T-helper 1 cell (primary cell): ENCODE measurements at regions not wholly inside any gene's neighbourhood (a gene's known extent, or its start where the extent isn't known, plus 50 kb on each side); places are given as distances from the start of the nearest gene placed in this dataset.

Experiments used
- DNase-seq, 5 donors: peaks; one replicate each; pipeline ENCODE4 v3.0.0-alpha.2; 2012 to 2020

DNA sequence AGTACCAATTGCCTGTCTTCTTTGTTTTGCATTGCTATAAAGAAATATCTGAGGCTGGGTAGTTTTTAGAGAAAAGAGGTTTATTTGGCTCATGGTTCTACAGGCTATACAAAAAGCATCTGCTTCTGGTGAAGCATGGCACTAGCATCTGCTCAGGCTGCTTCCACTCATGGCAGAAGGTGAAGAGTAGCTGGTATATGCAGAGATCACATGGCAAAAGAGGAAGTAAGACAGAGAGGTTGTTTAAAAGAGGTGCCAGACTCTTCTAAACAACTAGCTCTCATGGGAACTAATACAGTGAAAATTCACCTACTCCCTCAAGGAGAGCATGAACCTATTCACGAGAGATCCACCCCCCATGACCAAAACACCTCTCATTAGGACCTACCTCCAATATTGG is 56.7 kb upstream of the GUCA2B start:
- no peak for DNase-seq

DNA sequence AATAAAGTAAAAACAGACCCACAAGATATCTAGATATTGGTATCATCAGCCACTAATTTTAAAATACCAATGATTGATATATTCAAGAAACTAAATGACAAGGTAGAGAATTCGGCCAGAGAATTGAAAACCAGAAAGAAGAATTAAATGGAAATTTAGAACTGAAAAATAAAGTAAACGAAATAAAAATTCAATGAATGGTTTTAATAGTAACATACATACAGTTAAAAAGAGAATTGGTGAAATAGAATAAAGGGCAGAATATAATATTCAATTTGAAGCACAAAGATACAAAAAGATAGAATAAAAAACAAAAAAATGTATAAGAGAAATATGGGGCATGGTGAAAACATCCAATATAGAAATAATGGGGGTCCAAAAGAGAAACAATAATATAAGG is 64.0 kb upstream of the GUCA2B start:
- no peak for DNase-seq

- no peak for DNase-seq
Observed at GRCh38 chr1:42086146-42086545, 67.1 kb upstream of the GUCA2B start.

GRCh38 chr1:42085596-42085995 is 67.6 kb upstream of the GUCA2B start:
- no peak for DNase-seq

GRCh38 chr1:42081475-42081874 is 71.7 kb upstream of the GUCA2B start:
- DNase-seq, result no peak

DNA sequence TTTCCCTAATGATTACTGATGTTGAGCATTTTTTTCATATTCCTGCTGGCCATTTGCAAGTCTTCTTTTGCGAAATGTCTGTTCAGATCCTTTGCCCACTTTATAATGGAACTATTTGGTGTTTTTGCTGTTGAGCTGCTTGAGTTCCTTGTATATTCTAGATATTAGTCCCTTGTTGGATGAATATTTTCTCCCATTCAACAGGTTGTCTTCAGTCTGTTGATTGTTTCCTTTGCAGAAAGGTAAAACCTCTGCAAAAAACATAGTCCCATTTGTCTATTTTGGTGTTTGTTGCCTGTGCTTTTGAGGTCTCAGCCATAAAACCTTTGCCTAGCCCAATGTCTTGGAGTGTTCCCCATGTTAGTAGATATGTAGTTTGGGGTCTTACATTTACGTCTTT is 78.0 kb upstream of the GUCA2B start:
- no peak for DNase-seq

GRCh38 chr1:42070996-42071395 is 82.2 kb upstream of the GUCA2B start:
- DNase-seq, result no peak

- DNase-seq, result no peak
Observed at GRCh38 chr1:42057800-42058199, 95.4 kb upstream of the GUCA2B start.

DNA sequence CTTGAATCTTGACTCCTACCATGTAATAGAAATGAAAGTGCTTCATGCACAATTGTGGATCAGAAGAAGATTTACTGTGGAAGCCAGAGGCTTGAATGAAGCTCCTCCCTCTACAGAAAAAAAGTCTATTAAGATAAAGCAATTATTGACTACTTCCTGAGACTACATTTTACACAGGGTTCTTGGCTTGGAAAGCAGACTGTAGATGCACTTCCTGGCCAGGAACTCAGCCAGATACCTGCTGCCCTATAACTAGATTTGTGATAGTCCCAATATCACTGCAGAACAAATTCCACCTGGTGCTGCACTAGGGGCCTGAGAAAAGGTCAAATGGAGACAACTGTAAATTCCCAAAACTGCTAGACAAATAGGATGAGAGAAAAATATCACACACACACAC is 96.8 kb upstream of the GUCA2B start:
- DNase-seq, result no peak

- DNase-seq, result no peak
Observed at GRCh38 chr1:42055061-42055460, 98.1 kb upstream of the GUCA2B start.

GRCh38 chr1:42052072-42052699 is 101.0 kb upstream of the GUCA2B start:
- no peak for DNase-seq

GRCh38 chr1:42047508-42047880 is 105.7 kb upstream of the GUCA2B start:
- DNase-seq, result no peak

DNA sequence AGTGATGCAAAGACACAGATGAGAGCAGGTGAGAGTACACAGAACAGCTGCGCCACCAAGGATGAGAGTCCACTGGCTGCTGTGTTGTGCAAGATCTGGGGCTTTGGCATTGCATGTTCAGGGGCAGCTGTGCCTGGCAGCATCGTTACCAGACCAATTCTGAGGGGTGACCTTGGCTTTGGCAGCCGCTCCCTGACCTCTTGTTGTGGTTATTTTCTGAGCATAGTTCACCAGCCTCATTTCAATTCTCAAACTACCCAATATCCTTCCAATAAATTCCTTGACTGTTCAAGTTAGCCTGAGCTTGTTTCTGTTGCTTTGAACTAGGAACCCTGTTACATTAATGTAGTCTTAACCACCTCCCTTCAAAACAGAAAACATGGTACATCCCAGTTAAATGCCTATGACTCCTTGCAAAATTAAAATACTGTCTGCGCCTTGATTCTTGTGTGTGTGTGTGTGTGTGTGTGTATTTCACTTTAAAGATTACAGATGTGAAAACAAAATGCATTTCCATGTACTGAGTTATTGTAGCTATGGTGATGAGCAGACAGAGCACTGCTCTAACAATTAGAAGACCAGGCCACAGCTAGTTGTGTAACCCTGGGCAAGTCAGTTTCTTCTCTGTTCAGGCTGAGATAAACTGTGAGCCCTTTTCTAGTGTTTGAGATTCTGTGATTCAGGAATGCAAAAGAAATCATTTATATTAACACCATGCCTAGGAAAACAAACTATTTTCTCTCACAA is 106.3 kb upstream of the GUCA2B start:
- DNase-seq, result no peak

- DNase-seq, result no peak
Observed at GRCh38 chr1:42044346-42044745, 108.9 kb upstream of the GUCA2B start.

GRCh38 chr1:42043811-42044210 is 109.4 kb upstream of the GUCA2B start:
- DNase-seq, result no peak

GRCh38 chr1:42043182-42043581 is 110.0 kb upstream of the GUCA2B start:
- DNase-seq, result no peak

DNA sequence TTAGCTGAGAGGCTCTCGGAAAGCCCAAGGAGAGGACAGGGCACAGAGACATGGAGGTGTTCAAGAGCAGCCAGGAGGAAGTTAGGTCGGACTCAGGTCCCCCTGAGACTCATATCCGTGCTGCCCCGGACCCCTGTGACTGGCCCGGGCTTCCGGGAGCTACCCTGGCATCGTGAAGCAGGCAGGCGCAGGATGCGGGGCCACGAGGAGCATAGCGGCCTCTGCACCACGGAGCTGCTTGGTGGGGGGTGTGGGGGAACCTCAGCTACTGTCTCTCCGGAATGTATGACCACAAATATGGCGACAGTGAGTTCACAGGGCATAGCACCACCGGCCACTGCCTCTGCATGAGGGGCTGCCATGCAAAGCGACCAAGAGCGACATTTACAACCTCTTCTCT is 112.2 kb upstream of the GUCA2B start:
- no peak for DNase-seq

- no peak for DNase-seq
Observed at GRCh38 chr1:42040159-42040558, 113.1 kb upstream of the GUCA2B start.

GRCh38 chr1:42038261-42038660 is 114.9 kb upstream of the GUCA2B start:
- no peak for DNase-seq

- no peak for DNase-seq
Observed at GRCh38 chr1:42037586-42037985, 115.6 kb upstream of the GUCA2B start.

- DNase-seq, result no peak
Observed at GRCh38 chr1:42037161-42037560, 116.0 kb upstream of the GUCA2B start.

GRCh38 chr1:42035830-42036604 is 117.2 kb upstream of the GUCA2B start:
- DNase-seq, result peak; percentile 94 to 98 (median 97)

DNA sequence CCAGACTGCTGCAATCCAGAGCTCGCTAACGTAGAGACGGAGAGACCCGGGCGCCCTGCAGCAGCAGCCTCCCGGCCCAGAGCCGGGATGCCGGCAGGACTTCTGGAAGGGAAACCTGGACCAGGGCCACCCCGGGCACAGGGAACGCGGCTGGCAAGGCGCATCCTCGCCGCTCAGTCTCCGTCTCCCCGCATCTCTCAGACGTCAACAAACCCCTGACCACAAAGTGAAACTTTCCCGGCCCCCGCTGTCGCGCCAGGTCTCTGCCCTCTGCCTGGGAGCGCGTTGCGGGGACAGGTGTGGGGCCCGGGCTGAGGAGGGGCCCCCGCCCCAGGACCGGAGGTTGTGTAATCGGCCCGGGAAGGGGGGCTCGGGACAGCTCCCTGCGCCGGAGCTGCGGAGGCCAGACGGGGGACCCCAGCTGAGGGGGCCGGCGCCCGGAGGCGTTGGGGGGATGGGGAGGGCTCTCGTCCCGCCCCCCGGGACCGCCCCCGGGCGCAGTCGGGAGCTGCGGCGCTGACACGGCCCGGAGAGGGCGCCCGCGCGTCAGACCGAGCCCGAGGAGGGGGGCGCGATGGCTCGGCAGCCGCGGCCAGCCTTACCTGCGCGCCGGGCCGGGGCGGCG is 116.6 kb upstream of the HIVEP3 start:
- peak in 2 of 5 donors; percentile 52 for DNase-seq

DNA sequence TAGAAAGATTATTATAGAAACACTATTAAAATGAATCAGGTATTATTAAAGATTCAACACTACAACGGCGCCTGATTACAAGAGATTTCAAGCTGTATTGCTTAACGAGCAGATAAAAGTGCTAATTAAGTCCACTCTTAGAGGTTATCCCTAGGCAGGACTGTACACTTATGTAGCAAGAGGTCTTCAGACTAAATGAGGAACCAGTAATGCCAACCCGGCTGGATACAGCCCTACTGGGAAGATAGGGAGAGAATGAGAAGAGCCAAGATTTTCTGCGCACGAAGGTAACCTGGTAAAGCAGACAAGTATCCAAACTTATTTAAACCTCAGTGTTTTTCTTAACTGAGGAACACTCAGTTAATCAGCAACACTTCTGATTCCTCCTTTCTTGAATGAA is 115.7 kb upstream of the HIVEP3 start:
- DNase-seq, result no peak
